ENCODE measurements at regions not wholly inside any gene's neighbourhood (a gene's known extent, or its start where the extent isn't known, plus 50 kb on each side); places are given as distances from the start of the nearest gene placed in this dataset.
"Not testable (repeated sequence)": the region's sequence is repeated elsewhere in the genome, so short reads cannot be mapped to it uniquely, and the experiment has no call there.

- no peaks in the 10 kb centered on the region for H3K27me3 ChIP-seq
- no peak overlapping the region for H3K27ac ChIP-seq
- no peak overlapping the region for H3K4me3 ChIP-seq
- H3K4me1 ChIP-seq = no peaks in the 10 kb centered on the region
- ATAC-seq = no peak
- TF ChIP-seq CTCF (IDR thresholded peaks at IDR 0.05) = no peak
- H3K36me3 ChIP-seq = no peaks in the 10 kb centered on the region
- intact Hi-C loops (cut with DNase I) = no loop called here
- H3K9me3 ChIP-seq = no peaks in the 10 kb centered on the region
- DNase-seq = no peak
Measured at GRCh38 chr4:134848681-134849080, 647.1 kb upstream of the PABPC4L start.

- H3K27me3 ChIP-seq; H3K9me3 ChIP-seq; H3K27ac ChIP-seq; H3K36me3 ChIP-seq; DNase-seq; intact Hi-C loops (cut with DNase I); H3K4me1 ChIP-seq; H3K4me3 ChIP-seq; ATAC-seq: not testable (repeated sequence)
Measured at GRCh38 chr4:134830741-134831140, 629.2 kb upstream of the PABPC4L start.

GRCh38 chr4:134812611-134813010 lies 611.0 kb upstream of the PABPC4L start:
- no peak for TF ChIP-seq CTCF (IDR thresholded peaks at IDR 0.05)
- no peaks in the 10 kb centered on the region for H3K9me3 ChIP-seq
- H3K4me1 ChIP-seq = no peaks in the 10 kb centered on the region
- intact Hi-C loops (cut with DNase I) = no loop called here
- no peak overlapping the region for H3K27ac ChIP-seq
- ATAC-seq (no peak), DNase-seq (no peak)
- H3K36me3 ChIP-seq = no peaks in the 10 kb centered on the region
- no peak overlapping the region for H3K4me3 ChIP-seq
- no peaks in the 10 kb centered on the region for H3K27me3 ChIP-seq

- no peak overlapping the region for H3K4me3 ChIP-seq
- no peaks in the 10 kb centered on the region for H3K4me1 ChIP-seq
- ATAC-seq = no peak
- no peaks in the 10 kb centered on the region for H3K9me3 ChIP-seq
- DNase-seq = no peak
- H3K27ac ChIP-seq = no peak overlapping the region
- intact Hi-C loops (cut with DNase I) = no loop called here
- no peaks in the 10 kb centered on the region for H3K36me3 ChIP-seq
- TF ChIP-seq CTCF (IDR thresholded peaks at IDR 0.05) = no peak
- H3K27me3 ChIP-seq = no peaks in the 10 kb centered on the region
Measured at GRCh38 chr4:134807231-134807745, 605.7 kb upstream of the PABPC4L start.

- H3K4me1 ChIP-seq = no peaks in the 10 kb centered on the region
- ATAC-seq = no peak
- no peaks in the 10 kb centered on the region for H3K27me3 ChIP-seq
- H3K27ac ChIP-seq = no peak overlapping the region
- H3K36me3 ChIP-seq = no peaks in the 10 kb centered on the region
- DNase-seq = no peak
- TF ChIP-seq CTCF (IDR thresholded peaks at IDR 0.05) = no peak
- H3K4me3 ChIP-seq = no peak overlapping the region
- H3K9me3 ChIP-seq = no peaks in the 10 kb centered on the region
- intact Hi-C loops (cut with DNase I) = no loop called here
Measured at GRCh38 chr4:134798573-134798972, 597.0 kb upstream of the PABPC4L start.

GRCh38 chr4:134787315-134787714 lies 585.7 kb upstream of the PABPC4L start:
- H3K36me3 ChIP-seq = no peaks in the 10 kb centered on the region
- ATAC-seq (no peak), DNase-seq (no peak)
- no peak for TF ChIP-seq CTCF (IDR thresholded peaks at IDR 0.05)
- no peaks in the 10 kb centered on the region for H3K4me1 ChIP-seq
- H3K4me3 ChIP-seq = no peak overlapping the region
- H3K9me3 ChIP-seq = no peaks in the 10 kb centered on the region
- intact Hi-C loops (cut with DNase I) = no loop called here
- H3K27me3 ChIP-seq = no peaks in the 10 kb centered on the region
- H3K27ac ChIP-seq = no peak overlapping the region
